Kidney epithelial cell (primary cell): ENCODE measurements at regions not wholly inside any gene's neighbourhood (a gene's known extent, or its start where the extent isn't known, plus 50 kb on each side); places are given as distances from the start of the nearest gene placed in this dataset.

Source experiments
- DNase-seq: peaks from one replicate; pipeline ENCODE4 v3.0.0-alpha.2; 2010; ENCODE audit warnings: low read depth
- H3K27me3 ChIP-seq: 2 replicates; pipeline ENCODE4 v1.6.0; 2011; ENCODE audit warnings: low read length; ENCODE audit not compliant: control insufficient read depth, insufficient read depth
- H3K36me3 ChIP-seq: 2 replicates; pipeline ENCODE4 v1.5.1; 2011; ENCODE audit warnings: low read length; ENCODE audit not compliant: control insufficient read depth, insufficient read depth
- H3K4me3 ChIP-seq: 2 replicates; pipeline ENCODE4 v1.5.1; 2011; ENCODE audit warnings: low read depth, mild to moderate bottlenecking, control low read depth, low read length
- CTCF ChIP-seq: IDR thresholded peaks from 2 replicates; pipeline ENCODE4 v1.5.1; 2011; ENCODE audit warnings: mild to moderate bottlenecking, moderate library complexity, low read length, control low read depth, inconsistent platforms; ENCODE audit not compliant: insufficient read depth, poor library complexity, severe bottlenecking

GRCh38 chr5:113686599-113686998 lies 173.1 kb downstream of the YTHDC2 start:
- H3K4me3 ChIP-seq = no peak overlapping the region
- H3K27me3 ChIP-seq = no peaks in the 10 kb centered on the region
- H3K36me3 ChIP-seq = no peaks in the 10 kb centered on the region
- TF ChIP-seq CTCF = no peak
- DNase-seq = no peak

GRCh38 chr5:113689647-113690046 lies 176.2 kb downstream of the YTHDC2 start:
- H3K36me3 ChIP-seq = no peaks in the 10 kb centered on the region
- H3K4me3 ChIP-seq = no peak overlapping the region
- no peak for TF ChIP-seq CTCF
- H3K27me3 ChIP-seq = peaks cover 8% of the 10 kb centered on the region
- DNase-seq = no peak

GRCh38 chr5:113692466-113692865 lies 179.0 kb downstream of the YTHDC2 start:
- Histone ChIP-seq H3K27me3 (peaks cover 8% of the 10 kb centered on the region), H3K36me3 (no peaks in the 10 kb centered on the region), H3K4me3 (no peak overlapping the region)
- no peak for DNase-seq
- no peak for TF ChIP-seq CTCF

- H3K4me3 ChIP-seq = no peak overlapping the region
- TF ChIP-seq CTCF = no peak
Measured at GRCh38 chr5:113692891-113693457, 179.5 kb downstream of the YTHDC2 start.

GRCh38 chr5:113693701-113694100 lies 180.2 kb downstream of the YTHDC2 start:
- H3K27me3 ChIP-seq = peaks cover 8% of the 10 kb centered on the region
- TF ChIP-seq CTCF = no peak
- no peak overlapping the region for H3K4me3 ChIP-seq
- no peaks in the 10 kb centered on the region for H3K36me3 ChIP-seq
- no peak for DNase-seq

More at GRCh38 chr5:113692891-113693457, 179.5 kb downstream of the YTHDC2 start:
- peaks cover 8% of the 10 kb centered on the region for H3K27me3 ChIP-seq
- H3K36me3 ChIP-seq = no peaks in the 10 kb centered on the region
- no peak for DNase-seq

GRCh38 chr5:113694576-113694975 lies 181.1 kb downstream of the YTHDC2 start:
- TF ChIP-seq CTCF = no peak
- H3K27me3 ChIP-seq = peaks cover 8% of the 10 kb centered on the region
- no peaks in the 10 kb centered on the region for H3K36me3 ChIP-seq
- DNase-seq = no peak
- H3K4me3 ChIP-seq = no peak overlapping the region
